ENCODE measurements at regions not wholly inside any gene's neighbourhood (a gene's known extent, or its start where the extent isn't known, plus 50 kb on each side); places are given as distances from the start of the nearest gene placed in this dataset.

GRCh38 chr7:118311121-118311836, 86.8 kb downstream of the ANKRD7 start:
- Histone ChIP-seq H3K27ac (no peak overlapping the region), H3K9me3 (peaks cover 3% of the 10 kb centered on the region), H3K36me3 (no peaks in the 10 kb centered on the region), H3K4me1 (no peaks in the 10 kb centered on the region), H3K4me3 (no peak overlapping the region), H3K27me3 (no peaks in the 10 kb centered on the region)
- WGBS, result 37% methylated on average over 1 of the region's 1 CpG
- no peak for DNase-seq (ENCODE audit: low spot score in 2 of 2)
- TF ChIP-seq POLR2A (IDR thresholded peaks at IDR 0.05) (no peak), POLR2AphosphoS5 (IDR thresholded peaks at IDR 0.05) (no peak), EP300 (IDR thresholded peaks at IDR 0.05) (no peak)
- TF ChIP-seq, protein P1, sequence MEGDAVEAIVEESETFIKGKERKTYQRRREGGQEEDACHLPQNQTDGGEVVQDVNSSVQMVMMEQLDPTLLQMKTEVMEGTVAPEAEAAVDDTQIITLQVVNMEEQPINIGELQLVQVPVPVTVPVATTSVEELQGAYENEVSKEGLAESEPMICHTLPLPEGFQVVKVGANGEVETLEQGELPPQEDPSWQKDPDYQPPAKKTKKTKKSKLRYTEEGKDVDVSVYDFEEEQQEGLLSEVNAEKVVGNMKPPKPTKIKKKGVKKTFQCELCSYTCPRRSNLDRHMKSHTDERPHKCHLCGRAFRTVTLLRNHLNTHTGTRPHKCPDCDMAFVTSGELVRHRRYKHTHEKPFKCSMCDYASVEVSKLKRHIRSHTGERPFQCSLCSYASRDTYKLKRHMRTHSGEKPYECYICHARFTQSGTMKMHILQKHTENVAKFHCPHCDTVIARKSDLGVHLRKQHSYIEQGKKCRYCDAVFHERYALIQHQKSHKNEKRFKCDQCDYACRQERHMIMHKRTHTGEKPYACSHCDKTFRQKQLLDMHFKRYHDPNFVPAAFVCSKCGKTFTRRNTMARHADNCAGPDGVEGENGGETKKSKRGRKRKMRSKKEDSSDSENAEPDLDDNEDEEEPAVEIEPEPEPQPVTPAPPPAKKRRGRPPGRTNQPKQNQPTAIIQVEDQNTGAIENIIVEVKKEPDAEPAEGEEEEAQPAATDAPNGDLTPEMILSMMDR (IDR thresholded peaks at IDR 0.05), result no peak

- Histone ChIP-seq H3K9me3 (peaks cover 3% of the 10 kb centered on the region), H3K36me3 (no peaks in the 10 kb centered on the region), H3K4me3 (no peak overlapping the region), H3K27me3 (no peaks in the 10 kb centered on the region), H3K4me1 (no peaks in the 10 kb centered on the region), H3K27ac (no peak overlapping the region)
- DNase-seq (ENCODE audit: low spot score in 2 of 2), result no peak
- no peak for TF ChIP-seq POLR2A (IDR thresholded peaks at IDR 0.05)
- 72% methylated on average over 1 of the region's 1 CpG for WGBS
Measured at GRCh38 chr7:118312051-118312450, 87.5 kb downstream of the ANKRD7 start.

GRCh38 chr7:118312966-118313365, 88.5 kb downstream of the ANKRD7 start:
- Histone ChIP-seq H3K27me3 (no peaks in the 10 kb centered on the region), H3K4me1 (no peaks in the 10 kb centered on the region), H3K27ac (no peak overlapping the region), H3K4me3 (no peak overlapping the region), H3K9me3 (peaks cover 3% of the 10 kb centered on the region), H3K36me3 (no peaks in the 10 kb centered on the region)
- TF ChIP-seq POLR2AphosphoS5 (IDR thresholded peaks at IDR 0.05) (no peak), POLR2A (IDR thresholded peaks at IDR 0.05) (no peak), EP300 (IDR thresholded peaks at IDR 0.05) (no peak)
- TF ChIP-seq, protein P1 (IDR thresholded peaks at IDR 0.05), result no peak
- DNase-seq (ENCODE audit: low spot score in 2 of 2), result no peak
- WGBS, result 94% methylated on average over 1 of the region's 1 CpG

- Histone ChIP-seq H3K36me3 (no peaks in the 10 kb centered on the region), H3K27ac (no peak overlapping the region), H3K9me3 (no peaks in the 10 kb centered on the region), H3K27me3 (no peaks in the 10 kb centered on the region), H3K4me3 (no peak overlapping the region), H3K4me1 (no peaks in the 10 kb centered on the region)
- TF ChIP-seq POLR2AphosphoS5 (IDR thresholded peaks at IDR 0.05) (no peak), EP300 (IDR thresholded peaks at IDR 0.05) (no peak), POLR2A (IDR thresholded peaks at IDR 0.05) (no peak)
- TF ChIP-seq, protein P1 (IDR thresholded peaks at IDR 0.05), result no peak
- DNase-seq (ENCODE audit: low spot score in 2 of 2), result no peak
- 84% methylated on average over 4 of the region's 4 CpGs for WGBS
Measured at GRCh38 chr7:118324790-118325449, 100.4 kb downstream of the ANKRD7 start.

GRCh38 chr7:118325450-118325808, 100.9 kb downstream of the ANKRD7 start:
- no peak overlapping the region for H3K4me3 ChIP-seq
- no peak overlapping the region for H3K27ac ChIP-seq
- H3K36me3 ChIP-seq, result no peaks in the 10 kb centered on the region
- no peaks in the 10 kb centered on the region for H3K27me3 ChIP-seq
- DNase-seq (ENCODE audit: low spot score in 2 of 2), result no peak
- TF ChIP-seq POLR2AphosphoS5 (IDR thresholded peaks at IDR 0.05), result no peak
- no peak for TF ChIP-seq EP300 (IDR thresholded peaks at IDR 0.05)
- TF ChIP-seq, protein P1 (IDR thresholded peaks at IDR 0.05), result no peak
- TF ChIP-seq POLR2A (IDR thresholded peaks at IDR 0.05), result no peak
- no peaks in the 10 kb centered on the region for H3K4me1 ChIP-seq
- H3K9me3 ChIP-seq, result no peaks in the 10 kb centered on the region
